Stromal cell of bone marrow (primary cell): ENCODE measurements at regions not wholly inside any gene's neighbourhood (a gene's known extent, or its start where the extent isn't known, plus 50 kb on each side); places are given as distances from the start of the nearest gene placed in this dataset.
"Not testable (repeated sequence)": the region's sequence is repeated elsewhere in the genome, so short reads cannot be mapped to it uniquely, and the experiment has no call there.

Source experiments
- DNase-seq: peaks from one replicate; pipeline ENCODE4 v3.0.0-alpha.2; 2012; ENCODE audit warnings: low read depth

- DNase-seq: no peak
Observed at GRCh38 chr7:148472406-148472805, 118.2 kb upstream of the C7orf33 start.

GRCh38 chr7:148473703-148474480, 116.7 kb upstream of the C7orf33 start:
- no peak for DNase-seq

GRCh38 chr7:148474481-148475025, 116.0 kb upstream of the C7orf33 start:
- no peak for DNase-seq

GRCh38 chr7:148478551-148478950, 112.0 kb upstream of the C7orf33 start:
- no peak for DNase-seq

- DNase-seq: peak; percentile 8
Observed at GRCh38 chr7:148480479-148481146, 110.0 kb upstream of the C7orf33 start.

GRCh38 chr7:148481147-148481526, 109.4 kb upstream of the C7orf33 start:
- no peak for DNase-seq

- DNase-seq: no peak
Observed at GRCh38 chr7:148481971-148482626, 108.5 kb upstream of the C7orf33 start.

- DNase-seq: no peak
Observed at GRCh38 chr7:148483515-148484308, 106.9 kb upstream of the C7orf33 start.

GRCh38 chr7:148484486-148484885, 106.1 kb upstream of the C7orf33 start:
- no peak for DNase-seq

- DNase-seq: no peak
Observed at GRCh38 chr7:148485618-148486017, 104.9 kb upstream of the C7orf33 start.

GRCh38 chr7:148486937-148487336, 103.6 kb upstream of the C7orf33 start:
- no peak for DNase-seq

GRCh38 chr7:148487912-148488311, 102.7 kb upstream of the C7orf33 start:
- no peak for DNase-seq

- no peak for DNase-seq
Observed at GRCh38 chr7:148489678-148490077, 100.9 kb upstream of the C7orf33 start.

- no peak for DNase-seq
Observed at GRCh38 chr7:148492157-148492860, 98.3 kb upstream of the C7orf33 start.

- no peak for DNase-seq
Observed at GRCh38 chr7:148495605-148496004, 95.0 kb upstream of the C7orf33 start.

- no peak for DNase-seq
Observed at GRCh38 chr7:148500978-148501377, 89.6 kb upstream of the C7orf33 start.

- peak; percentile 13 for DNase-seq
Observed at GRCh38 chr7:148503900-148504487, 86.6 kb upstream of the C7orf33 start.

- no peak for DNase-seq
Observed at GRCh38 chr7:148505645-148506375, 84.8 kb upstream of the C7orf33 start.

GRCh38 chr7:148507064-148507573, 83.4 kb upstream of the C7orf33 start:
- not testable (repeated sequence) for DNase-seq

GRCh38 chr7:148507787-148508186, 82.8 kb upstream of the C7orf33 start:
- DNase-seq: no peak
